HL-60 (cell line): ENCODE measurements at regions not wholly inside any gene's neighbourhood (a gene's known extent, or its start where the extent isn't known, plus 50 kb on each side); places are given as distances from the start of the nearest gene placed in this dataset.

Source experiments
- DNase-seq, 2 experiments: peaks; one replicate each; pipeline ENCODE4 v3.0.0-alpha.2; 2010 to 2020; ENCODE audit warnings: low read depth in 1 of 2, low spot score in 1 of 2
- H3K27ac ChIP-seq: fragments of 250-450 bp; sonication (Bioruptor Pico); replicated peaks from 2 replicates; pipeline ENCODE4 v1.5.1; 2020; ENCODE audit warnings: mild to moderate bottlenecking, moderate library complexity
- H3K27me3 ChIP-seq: fragments of 250-450 bp; sonication (Bioruptor Pico); 2 replicates; pipeline ENCODE4 v1.5.1; 2021; ENCODE audit warnings: mild to moderate bottlenecking, moderate library complexity; ENCODE audit not compliant: insufficient read depth, poor library complexity, severe bottlenecking
- H3K4me3 ChIP-seq: replicated peaks from 2 replicates; pipeline ENCODE4 v1.5.1; 2011; ENCODE audit warnings: mild to moderate bottlenecking, control low read depth, low read length; ENCODE audit not compliant: insufficient read depth
- CTCF ChIP-seq: IDR thresholded peaks from one replicate; pipeline ENCODE4 v1.5.1; 2011; ENCODE audit warnings: low read length, control low read depth, inconsistent platforms; ENCODE audit not compliant: insufficient read depth
- GABPA ChIP-seq: IDR thresholded peaks from 2 replicates; pipeline ENCODE4 v1.6.1; 2012; ENCODE audit warnings: low read depth
- POLR2AphosphoS5 ChIP-seq: IDR thresholded peaks from 2 replicates; pipeline ENCODE4 v1.6.1; 2012; ENCODE audit warnings: low read depth
- REST ChIP-seq: IDR thresholded peaks from 2 replicates; pipeline ENCODE4 v1.6.1; 2012; ENCODE audit warnings: low read depth; ENCODE audit not compliant: insufficient replicate concordance
- SPI1 ChIP-seq: IDR thresholded peaks from 2 replicates; pipeline ENCODE4 v1.6.1; 2012; ENCODE audit warnings: low read depth, mild to moderate bottlenecking, borderline replicate concordance

- no peaks in the 10 kb centered on the region for H3K27me3 ChIP-seq
- no peak for TF ChIP-seq POLR2AphosphoS5
- TF ChIP-seq CTCF: no peak
- TF ChIP-seq SPI1: no peak
- no peak for TF ChIP-seq REST
- no peak for TF ChIP-seq GABPA
- H3K27ac ChIP-seq: no peak overlapping the region
- H3K4me3 ChIP-seq: no peak overlapping the region
- no peak for DNase-seq
These were observed 1088.7 kb downstream of the SUCLG1 start for GRCh38 chr2:83370419-83370762.

DNA sequence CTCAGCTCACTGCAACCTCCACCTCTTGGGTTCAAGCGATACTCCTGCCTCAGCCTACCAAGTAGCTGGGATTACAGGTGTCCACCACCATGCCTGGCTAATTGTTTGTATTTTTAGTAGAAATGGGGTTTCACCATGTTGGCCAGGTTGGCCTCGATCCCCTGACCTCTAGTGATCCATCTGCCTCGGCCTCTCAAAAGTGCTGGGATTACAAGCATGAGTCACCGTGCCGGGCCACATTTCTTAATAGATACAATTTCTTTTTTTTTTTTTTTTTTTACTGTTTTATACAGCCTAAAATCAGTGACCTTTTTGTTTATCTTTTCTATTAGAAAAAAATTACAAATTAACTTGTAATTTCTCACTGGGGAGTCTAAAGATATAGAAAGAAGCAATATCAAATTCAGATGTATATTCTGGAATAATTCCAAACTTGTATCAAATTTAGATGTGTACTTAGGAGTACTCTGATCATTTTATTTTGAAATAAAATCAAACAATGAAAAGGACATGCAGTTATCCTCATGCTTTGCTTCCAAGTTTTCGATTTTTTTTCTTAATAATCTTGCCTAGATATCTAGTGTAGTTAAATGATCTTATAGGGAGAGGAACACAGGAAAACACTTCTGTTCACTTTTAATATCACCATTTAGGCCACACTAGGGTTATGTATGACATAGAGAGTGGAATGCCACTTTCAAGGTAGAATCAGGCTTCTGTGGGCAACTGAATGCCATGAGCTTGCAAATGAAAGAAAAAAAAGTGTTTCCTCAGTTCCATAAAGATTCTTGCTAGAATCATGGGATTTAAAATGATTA lies 1089.3 kb downstream of the SUCLG1 start:
- H3K27ac ChIP-seq: no peak overlapping the region
- no peak for DNase-seq

More for the DNA sequence above, 1089.3 kb downstream of the SUCLG1 start:
- TF ChIP-seq GABPA: no peak
- no peak for TF ChIP-seq CTCF
- no peak for TF ChIP-seq SPI1
- no peak for TF ChIP-seq REST
- TF ChIP-seq POLR2AphosphoS5: no peak
- no peaks in the 10 kb centered on the region for H3K27me3 ChIP-seq
- no peak overlapping the region for H3K4me3 ChIP-seq
